SKM-1 treated with dmso at 0.1 percent for 144 hours (cell line): ENCODE measurements at regions not wholly inside any gene's neighbourhood (a gene's known extent, or its start where the extent isn't known, plus 50 kb on each side); places are given as distances from the start of the nearest gene placed in this dataset.

Experiments used
- DNase-seq: peaks from one replicate; lab custom pipeline; 2025; ENCODE audit not compliant: unreplicated experiment; lab: John Stamatoyannopoulos, UW

DNA sequence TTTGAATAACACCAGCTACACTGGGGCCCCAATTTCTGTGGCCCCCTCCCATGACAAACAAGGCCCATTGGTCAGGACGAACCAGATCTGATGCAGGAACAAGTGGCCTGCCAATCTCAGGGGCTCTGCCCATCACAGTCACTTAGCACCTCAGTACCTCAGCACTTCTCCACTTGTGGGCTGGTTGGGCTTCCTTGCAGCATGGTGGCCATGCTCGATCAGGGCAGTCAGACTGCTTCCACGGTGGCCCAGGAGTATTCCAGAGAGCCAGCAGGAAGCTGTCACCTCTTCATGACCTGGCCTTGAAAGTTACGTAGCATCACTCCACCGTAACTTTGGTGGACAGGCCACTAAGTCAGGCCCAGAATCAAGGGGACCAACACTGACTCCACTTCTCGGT is 206.5 kb downstream of the AUH start:
- DNase-seq = no peak

DNA sequence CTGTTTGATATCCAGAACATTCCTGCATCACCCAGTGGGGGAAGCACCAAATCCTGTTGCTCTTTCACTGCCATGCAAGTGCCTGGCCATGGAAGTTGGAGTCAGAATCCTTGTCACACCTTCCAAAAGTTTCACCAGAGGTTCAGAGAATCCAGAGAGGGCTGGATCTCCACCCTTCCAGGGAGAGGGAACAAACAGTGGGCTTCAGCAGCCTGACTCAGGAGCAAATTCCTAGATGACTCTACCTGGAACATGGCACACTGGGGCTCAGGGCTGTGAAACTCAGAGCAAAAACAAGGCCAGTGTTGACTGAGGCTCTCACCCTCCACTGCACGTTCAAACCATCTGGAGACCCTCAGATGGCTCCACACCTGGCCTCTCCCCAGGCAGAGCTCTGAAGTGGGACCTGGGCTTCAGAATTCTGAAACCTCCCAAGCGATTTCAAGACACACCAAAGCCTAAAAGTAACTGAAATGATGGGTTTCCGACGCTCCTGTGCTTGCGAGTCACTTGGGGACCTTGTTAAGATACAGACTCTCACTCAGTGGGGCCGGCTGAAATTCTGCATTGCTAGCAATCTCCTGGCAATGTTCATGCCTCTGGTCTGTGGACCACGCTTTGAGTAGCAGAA is 205.9 kb downstream of the AUH start:
- DNase-seq = no peak

DNA sequence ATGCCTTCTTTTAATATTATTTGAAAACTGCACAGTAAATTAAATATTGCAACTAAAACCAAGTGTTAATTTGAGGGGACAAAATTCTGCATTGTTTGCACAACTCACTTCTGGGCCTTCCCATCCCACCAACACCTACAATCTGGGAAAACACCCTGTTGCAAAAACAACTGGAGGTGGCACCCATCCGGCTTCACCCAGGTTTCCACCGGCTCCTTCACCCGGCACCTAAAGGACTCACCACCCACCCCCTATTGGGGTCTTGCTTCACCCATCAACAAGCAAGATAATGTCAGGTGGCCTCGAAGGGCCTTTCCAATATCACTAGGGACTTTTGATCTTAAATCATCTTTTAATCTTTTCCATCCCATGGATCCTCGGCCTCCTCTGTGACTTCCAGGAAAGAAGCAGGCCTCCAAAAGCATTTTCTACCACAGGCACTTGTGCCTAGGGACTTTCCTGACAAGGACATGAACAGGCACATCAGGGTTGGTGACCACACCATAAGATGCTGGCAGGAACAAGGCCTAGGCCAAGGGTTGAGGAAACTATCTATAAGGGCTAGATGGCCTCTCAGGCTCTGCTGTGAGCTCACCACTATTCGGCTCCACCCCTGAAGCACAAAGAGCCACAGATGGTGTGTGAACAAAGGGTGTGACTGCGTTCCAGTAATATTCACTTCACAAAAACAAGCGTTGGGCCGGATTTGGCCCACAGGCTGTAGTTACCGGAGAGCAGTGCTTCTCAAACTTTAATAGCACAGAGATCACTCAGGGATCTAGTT is 205.1 kb downstream of the AUH start:
- no peak for DNase-seq

DNA sequence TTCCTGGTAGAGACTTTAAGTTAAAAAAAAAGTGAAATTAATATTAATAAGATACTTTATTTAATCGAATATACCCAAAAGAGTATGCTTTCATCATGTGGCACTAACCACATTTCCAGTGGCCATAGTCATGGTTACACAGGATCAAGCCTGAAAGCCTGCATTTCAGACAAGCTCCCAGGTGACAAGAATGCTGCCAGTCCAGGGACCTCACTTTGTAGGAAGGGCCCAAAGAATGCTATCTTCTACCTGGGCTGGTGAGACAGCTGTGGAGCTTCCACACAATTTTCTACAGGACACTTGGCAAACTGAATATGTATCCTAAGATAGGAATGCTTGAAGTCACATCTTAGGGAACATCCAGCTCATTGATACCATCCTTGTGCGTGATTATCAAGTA is 203.8 kb downstream of the AUH start:
- no peak for DNase-seq

DNA sequence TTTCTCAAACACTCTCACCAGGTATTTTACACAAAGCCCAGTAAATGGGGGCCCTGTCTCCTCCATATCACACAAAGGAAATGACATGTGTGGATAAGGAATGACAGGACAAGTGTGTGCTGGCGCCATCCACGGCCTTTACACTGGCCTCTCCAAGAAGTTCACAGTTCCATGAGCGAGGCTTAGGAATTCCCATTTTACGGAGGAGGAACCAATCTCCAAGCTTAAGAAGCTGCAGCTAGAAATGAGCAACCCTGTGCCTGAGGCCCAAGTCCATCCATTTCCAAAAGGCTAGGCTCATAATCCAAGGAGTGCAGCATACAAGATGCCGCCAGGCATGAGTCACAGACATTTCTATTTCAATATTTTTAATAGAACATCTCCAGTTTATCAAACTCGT is 203.4 kb downstream of the AUH start:
- DNase-seq = no peak

DNA sequence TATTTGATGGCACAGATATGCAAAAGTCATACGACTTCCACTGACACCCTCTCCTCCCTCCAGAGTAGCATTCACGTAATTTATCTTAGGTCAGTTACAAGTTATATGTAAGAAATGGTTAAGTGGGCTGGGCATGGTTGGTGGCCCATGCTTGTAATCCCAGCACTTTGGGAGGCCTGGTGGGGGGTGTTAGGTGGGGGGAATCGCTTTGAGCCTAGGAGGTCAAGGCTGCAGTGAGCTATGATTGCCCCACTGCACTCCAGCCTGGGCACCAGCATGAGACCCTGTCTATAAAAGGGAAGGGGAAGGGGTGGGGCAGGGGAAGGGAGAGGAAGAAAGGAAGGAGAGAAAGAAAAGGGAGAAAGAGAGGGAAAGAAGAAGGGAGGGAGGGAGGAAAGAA is 202.8 kb downstream of the AUH start:
- no peak for DNase-seq

DNA sequence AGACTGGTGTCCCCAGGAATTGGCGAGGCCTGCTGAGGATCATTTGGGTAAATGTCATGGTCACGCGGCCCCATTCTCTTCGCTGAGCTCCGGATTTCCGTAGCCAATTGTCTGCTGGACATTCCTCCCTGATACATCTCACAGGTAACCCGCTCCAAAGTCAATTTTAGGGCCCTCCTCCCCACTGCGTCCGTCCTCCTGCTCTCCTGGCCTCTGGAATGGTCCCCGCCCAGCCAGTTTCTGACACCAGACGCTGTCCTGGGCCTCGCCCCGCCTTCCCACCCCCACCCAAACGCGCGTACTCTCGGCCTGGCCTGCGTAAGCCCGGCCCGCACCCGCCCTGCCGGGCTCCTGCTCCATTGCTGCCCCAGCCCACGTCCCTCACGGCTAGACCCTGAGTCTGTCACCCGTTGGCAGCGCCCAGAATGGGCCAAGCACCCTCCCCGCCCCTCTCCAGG is 202.0 kb downstream of the AUH start:
- no peak for DNase-seq

DNA sequence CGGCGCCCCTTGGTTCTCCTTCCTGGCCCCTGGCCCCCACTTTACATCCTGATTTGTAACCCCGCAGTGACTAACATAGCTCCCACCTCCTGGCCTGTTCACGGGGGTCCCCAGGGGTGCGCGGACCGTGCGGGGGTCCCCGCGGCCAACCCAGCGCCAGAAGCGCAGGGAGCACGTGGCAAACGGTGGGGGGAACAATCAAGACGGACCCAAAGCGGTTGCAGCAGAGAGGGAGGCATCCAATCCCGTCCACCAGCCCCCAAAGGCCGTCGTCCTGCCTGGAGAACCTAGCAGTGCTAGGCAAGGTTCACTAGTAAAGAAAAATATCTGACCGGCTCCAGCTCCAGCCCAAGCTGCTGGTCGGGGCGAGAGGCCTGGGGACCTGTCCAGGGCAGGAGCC is 201.5 kb downstream of the AUH start:
- DNase-seq = no peak

DNA sequence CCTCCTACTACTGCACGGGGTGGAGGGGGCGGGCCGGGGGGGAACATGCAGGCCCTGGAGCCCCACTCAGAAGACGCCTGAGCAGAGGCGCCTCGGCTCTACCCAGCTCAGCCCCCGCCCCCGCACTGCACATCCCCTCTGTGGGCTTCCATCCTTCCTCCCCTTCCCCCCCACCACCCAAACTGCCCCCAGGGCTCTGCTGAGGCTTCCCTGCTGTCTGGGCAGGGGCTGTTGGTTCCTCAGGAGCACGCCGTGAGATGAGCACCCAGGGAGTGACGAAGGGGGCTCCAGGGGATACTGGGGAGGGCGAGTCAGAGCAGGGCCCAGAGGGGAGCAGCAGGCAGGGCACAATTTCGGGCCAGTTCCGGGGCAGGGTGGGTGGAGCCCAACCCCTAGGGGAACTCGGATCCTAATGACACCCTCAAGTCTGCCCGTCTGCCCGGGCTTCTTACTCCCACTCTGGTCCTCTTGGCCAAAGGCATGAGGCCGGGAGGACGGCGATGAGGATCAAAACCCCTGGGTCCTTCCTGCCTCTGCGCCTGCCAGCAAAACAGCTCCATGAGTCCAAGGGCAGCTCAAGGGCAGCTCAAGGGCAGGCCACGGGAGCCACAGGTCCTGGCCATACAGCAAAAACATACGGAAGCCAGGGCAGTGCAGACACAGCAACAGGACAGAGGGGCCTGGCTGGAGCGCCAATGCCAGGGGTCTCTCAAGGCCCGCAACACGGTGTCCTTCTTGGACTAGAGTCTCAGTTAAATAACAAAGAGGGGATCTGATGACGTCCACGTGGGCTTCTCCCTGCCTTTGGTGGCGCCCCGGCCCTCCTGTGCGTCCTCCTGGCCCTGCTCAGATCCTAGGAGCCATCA is 200.9 kb downstream of the AUH start:
- no peak for DNase-seq

DNA sequence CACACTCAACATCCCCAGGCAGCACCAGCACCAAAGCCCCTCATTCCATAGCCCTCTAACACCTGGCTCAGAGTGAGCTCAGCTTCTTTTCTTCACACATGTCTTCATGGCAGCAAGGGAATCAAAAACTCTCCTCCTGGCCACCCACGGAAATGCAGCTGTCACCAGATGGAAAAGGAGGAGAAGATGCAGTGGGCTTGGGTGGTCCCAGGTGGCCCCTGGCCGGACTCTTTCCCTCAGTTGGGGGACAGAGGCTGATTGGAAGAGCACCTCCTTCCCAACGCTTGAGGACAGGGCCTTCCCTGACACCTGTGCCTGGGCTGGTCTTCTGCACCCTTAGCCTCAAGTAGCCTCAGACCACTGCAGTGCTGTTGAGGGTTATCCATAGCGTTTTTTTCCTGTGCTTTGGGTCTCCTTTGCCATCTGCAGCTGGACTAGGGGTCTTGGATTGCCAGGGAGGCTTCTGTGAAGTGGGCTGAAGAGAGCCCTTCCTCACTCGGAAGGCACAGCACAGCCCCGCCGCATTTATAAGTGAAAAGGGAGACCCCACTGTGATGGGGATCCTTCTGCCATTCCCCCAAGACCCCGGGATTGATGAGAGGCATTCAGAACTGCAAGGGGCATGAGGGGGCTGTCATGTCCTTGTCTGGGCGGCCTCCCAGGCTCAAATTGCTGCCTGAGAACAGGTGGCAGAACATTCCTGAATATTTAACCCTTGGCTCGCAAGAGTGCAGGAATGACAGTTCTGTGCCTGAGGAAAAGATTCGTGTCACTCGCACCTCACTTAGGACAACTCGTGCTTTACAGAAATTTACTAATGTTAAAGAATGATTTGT is 200.0 kb downstream of the AUH start:
- DNase-seq = no peak

DNA sequence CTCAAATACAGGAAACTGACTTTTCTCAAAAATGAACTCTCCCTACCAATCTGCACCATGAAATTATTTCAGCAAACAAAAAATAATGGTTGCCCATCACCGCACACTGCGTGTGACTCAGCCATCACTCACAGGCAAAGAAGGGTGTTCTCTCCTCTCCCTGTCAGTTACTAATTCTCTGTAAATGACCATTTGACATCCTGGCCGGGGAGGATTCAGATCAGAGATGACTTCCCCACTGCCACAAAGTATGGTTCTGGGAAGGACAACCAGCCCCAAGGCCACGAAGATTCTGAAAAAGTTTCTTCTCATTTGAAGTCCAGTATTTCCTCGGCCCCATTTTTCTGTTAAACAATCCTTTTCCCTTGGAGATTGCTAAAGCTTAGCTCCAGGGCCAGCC is 199.4 kb downstream of the AUH start:
- DNase-seq = no peak

DNA sequence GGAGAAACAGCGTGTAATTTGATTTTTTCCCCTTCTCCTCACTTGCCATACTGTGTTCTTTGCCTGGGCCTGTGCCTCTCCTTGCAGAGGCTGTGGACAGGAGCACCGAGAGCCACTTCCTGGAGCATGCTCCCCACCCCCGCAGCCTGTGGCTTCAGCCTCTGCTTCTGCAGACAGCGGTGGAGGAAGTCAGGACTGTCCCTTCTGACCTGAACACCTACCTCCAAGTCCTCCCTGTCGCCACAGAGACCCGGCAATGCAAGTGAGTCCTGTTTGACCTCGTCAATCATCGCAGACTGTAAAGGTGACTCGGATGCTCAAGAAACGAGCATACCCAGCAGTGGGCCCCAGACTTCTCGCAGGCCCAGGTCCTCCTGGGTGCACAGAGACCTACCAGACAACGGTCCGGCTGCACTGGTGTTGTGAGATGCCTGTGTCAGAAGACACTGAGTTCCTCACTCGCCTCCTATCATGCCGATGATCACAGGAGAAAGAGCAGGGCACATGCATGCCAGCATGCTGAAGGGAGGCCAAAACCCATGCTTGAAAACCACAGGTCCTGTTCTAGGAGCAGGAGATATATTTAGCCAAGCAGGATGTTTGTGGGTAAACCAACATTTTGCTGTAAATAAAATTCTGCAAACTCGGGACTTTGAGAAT is 198.8 kb downstream of the AUH start:
- peak; percentile 61 for DNase-seq

DNA sequence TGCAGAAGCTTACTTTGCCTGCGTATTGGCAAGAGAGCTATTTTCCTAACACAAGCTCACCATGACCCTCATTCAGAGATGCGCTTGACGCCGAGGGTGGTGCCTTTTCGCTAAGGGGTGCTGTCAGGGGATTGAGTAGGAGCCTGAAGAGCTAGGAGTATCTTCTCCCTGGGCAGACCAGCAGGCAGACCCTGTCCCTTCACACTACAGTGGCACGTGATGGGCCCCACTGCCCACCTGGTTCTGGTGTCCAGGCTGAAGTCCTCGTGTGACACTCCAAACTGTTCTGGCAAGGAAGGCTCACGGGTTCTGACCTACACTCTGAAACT is 198.3 kb downstream of the AUH start:
- DNase-seq = no peak

DNA sequence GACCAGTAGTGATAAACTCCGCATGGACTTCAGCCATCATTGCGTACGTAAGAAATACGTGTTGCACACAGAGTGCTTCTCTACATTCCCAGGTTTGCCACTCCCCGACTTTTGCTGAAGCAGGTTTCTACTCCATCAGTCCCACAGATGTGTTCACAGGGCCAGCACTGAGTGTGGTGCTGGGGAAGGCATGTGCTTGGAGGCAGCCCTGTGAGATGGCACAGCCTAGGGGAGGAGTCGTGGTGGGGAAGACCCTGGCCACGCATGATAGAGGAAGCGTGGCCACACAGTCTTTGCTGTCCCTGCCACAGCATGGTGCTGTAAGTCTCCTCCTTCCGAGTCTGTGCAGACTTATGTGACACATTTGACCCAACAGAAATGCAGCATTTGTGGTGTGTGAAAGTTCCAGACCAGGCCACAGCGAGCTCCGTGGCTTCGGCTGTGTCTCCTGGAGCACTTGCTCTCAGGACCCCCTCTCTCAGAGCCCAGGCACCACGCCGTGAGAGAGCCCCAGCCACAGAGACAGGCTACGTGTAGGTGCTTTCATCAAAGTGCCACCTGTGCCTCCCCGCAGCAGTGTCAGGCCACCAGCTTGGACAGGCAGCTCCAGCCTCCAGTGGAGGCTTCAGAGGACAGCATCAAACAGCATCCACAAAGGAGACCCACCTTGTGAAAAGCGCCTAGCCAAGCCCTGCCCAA is 197.8 kb downstream of the AUH start:
- DNase-seq = no peak
